Type B pancreatic cell (in vitro differentiated cells): ENCODE measurements at regions not wholly inside any gene's neighbourhood (a gene's known extent, or its start where the extent isn't known, plus 50 kb on each side); places are given as distances from the start of the nearest gene placed in this dataset.

Source experiments
- DNase-seq: peaks from one replicate; pipeline ENCODE4 v3.0.0; 2021; ENCODE audit warnings: mixed read lengths; ENCODE audit not compliant: unreplicated experiment; ENCODE audit errors: extremely low spot score
- H3K27ac Mint-ChIP-seq: 2 replicates; pipeline ENCODE4 v1.8.0; 2021; ENCODE audit warnings: mild to moderate bottlenecking, mixed read lengths
- H3K27me3 Mint-ChIP-seq: 2 replicates; pipeline ENCODE4 v1.8.0; 2021; ENCODE audit warnings: mixed read lengths
- H3K36me3 Mint-ChIP-seq: 2 replicates; pipeline ENCODE4 v1.8.0; 2021; ENCODE audit warnings: mixed read lengths
- H3K4me1 Mint-ChIP-seq: one replicate; pipeline ENCODE4 v1.8.0; 2021; ENCODE audit warnings: mixed read lengths; ENCODE audit not compliant: unreplicated experiment
- H3K4me3 Mint-ChIP-seq: 2 replicates; pipeline ENCODE4 v1.8.0; 2021; ENCODE audit warnings: mild to moderate bottlenecking, mixed read lengths
- H3K9me3 Mint-ChIP-seq: 2 replicates; pipeline ENCODE4 v1.8.0; 2021; ENCODE audit warnings: mixed read lengths
- CTCF ChIP-seq: fragments of 200-600 bp; sonication (generic); conservative IDR thresholded peaks from 2 replicates; pipeline ENCODE4 v1.5.0; 2021; ENCODE audit warnings: antibody characterized with exemption, mild to moderate bottlenecking

GRCh38 chr2:14340703-14341102 is 291.8 kb upstream of the LRATD1 start:
- no peaks in the 10 kb centered on the region for H3K9me3 Mint-ChIP-seq

GRCh38 chr2:14342313-14342712 is 290.2 kb upstream of the LRATD1 start:
- no peak for TF ChIP-seq CTCF
- no peak overlapping the region for H3K27ac Mint-ChIP-seq
- H3K4me1 Mint-ChIP-seq: no peaks in the 10 kb centered on the region
- H3K36me3 Mint-ChIP-seq: no peaks in the 10 kb centered on the region
- DNase-seq: no peak
- H3K9me3 Mint-ChIP-seq: no peaks in the 10 kb centered on the region
- H3K27me3 Mint-ChIP-seq: no peaks in the 10 kb centered on the region
- no peak overlapping the region for H3K4me3 Mint-ChIP-seq

More at GRCh38 chr2:14340703-14341102, 291.8 kb upstream of the LRATD1 start:
- Mint-ChIP-seq H3K27me3 (no peaks in the 10 kb centered on the region), H3K36me3 (no peaks in the 10 kb centered on the region), H3K27ac (no peak overlapping the region), H3K4me3 (no peak overlapping the region), H3K4me1 (no peaks in the 10 kb centered on the region)
- no peak for TF ChIP-seq CTCF
- no peak for DNase-seq

- no peaks in the 10 kb centered on the region for H3K4me1 Mint-ChIP-seq
- no peak for DNase-seq
- no peaks in the 10 kb centered on the region for H3K36me3 Mint-ChIP-seq
- H3K27me3 Mint-ChIP-seq: no peaks in the 10 kb centered on the region
- H3K9me3 Mint-ChIP-seq: no peaks in the 10 kb centered on the region
- TF ChIP-seq CTCF: no peak
- H3K4me3 Mint-ChIP-seq: no peak overlapping the region
- no peak overlapping the region for H3K27ac Mint-ChIP-seq
These were observed 288.2 kb upstream of the LRATD1 start for GRCh38 chr2:14344355-14344754.

GRCh38 chr2:14348247-14348646 is 284.3 kb upstream of the LRATD1 start:
- no peaks in the 10 kb centered on the region for H3K36me3 Mint-ChIP-seq
- H3K9me3 Mint-ChIP-seq: no peaks in the 10 kb centered on the region

GRCh38 chr2:14350856-14351255 is 281.7 kb upstream of the LRATD1 start:
- TF ChIP-seq CTCF: no peak
- no peak overlapping the region for H3K27ac Mint-ChIP-seq
- no peak for DNase-seq
- no peaks in the 10 kb centered on the region for H3K9me3 Mint-ChIP-seq
- no peak overlapping the region for H3K4me3 Mint-ChIP-seq
- H3K4me1 Mint-ChIP-seq: no peaks in the 10 kb centered on the region
- H3K27me3 Mint-ChIP-seq: no peaks in the 10 kb centered on the region
- H3K36me3 Mint-ChIP-seq: no peaks in the 10 kb centered on the region

More at GRCh38 chr2:14348247-14348646, 284.3 kb upstream of the LRATD1 start:
- DNase-seq: no peak
- no peaks in the 10 kb centered on the region for H3K4me1 Mint-ChIP-seq
- no peak overlapping the region for H3K4me3 Mint-ChIP-seq
- H3K27me3 Mint-ChIP-seq: no peaks in the 10 kb centered on the region
- no peak for TF ChIP-seq CTCF
- H3K27ac Mint-ChIP-seq: no peak overlapping the region

- TF ChIP-seq CTCF: no peak
- H3K36me3 Mint-ChIP-seq: no peaks in the 10 kb centered on the region
- no peaks in the 10 kb centered on the region for H3K4me1 Mint-ChIP-seq
- H3K9me3 Mint-ChIP-seq: no peaks in the 10 kb centered on the region
- no peak overlapping the region for H3K4me3 Mint-ChIP-seq
- H3K27ac Mint-ChIP-seq: no peak overlapping the region
- no peak for DNase-seq
- H3K27me3 Mint-ChIP-seq: no peaks in the 10 kb centered on the region
These were observed 280.4 kb upstream of the LRATD1 start for GRCh38 chr2:14352067-14352466.
